Stimulated activated CD8-positive, alpha-beta memory T cell treated with anti-CD3 and anti-CD28 coated beads, Interleukin-4, amount 100 ng/mL, for 48 hours (primary cell): ENCODE measurements at regions not wholly inside any gene's neighbourhood (a gene's known extent, or its start where the extent isn't known, plus 50 kb on each side); places are given as distances from the start of the nearest gene placed in this dataset.
"Not testable (repeated sequence)": the region's sequence is repeated elsewhere in the genome, so short reads cannot be mapped to it uniquely, and the experiment has no call there.

Source experiments
- DNase-seq: peaks from one replicate; pipeline ENCODE4 v3.0.0-alpha.2; 2020

DNA sequence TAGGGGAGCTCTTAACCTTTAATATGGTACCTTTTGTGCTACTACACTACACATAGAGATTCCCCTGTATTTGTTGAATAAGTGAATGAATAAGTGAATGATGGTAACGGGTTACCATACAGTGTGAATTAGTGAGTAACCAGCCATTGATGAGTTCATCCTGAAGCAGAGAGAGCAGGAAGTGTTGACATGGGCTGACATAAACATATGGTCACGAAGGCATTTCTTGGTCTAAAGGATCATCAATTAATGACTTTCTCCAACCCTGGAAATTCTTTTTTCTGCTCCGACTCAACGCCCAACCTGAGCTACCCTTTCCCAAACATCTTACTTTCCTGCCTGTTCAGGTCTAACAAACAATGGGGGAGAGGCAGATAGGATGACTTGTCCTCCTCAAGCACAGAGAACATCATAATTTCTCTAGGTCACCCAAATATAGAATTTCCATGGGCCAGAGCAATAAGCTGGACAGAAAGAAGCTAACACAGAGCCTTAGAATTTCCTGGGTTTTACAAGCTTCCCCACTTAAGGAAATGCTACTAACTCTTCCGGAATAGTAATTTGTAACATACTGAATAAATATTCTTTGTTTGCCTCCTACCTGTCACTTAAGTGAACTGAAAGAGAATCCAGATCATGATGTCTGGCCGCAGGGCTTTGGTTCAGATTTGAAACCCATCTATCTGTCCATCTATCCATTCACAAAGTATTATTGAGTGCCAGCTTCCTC is 114.7 kb upstream of the NGF start:
- no peak for DNase-seq

DNA sequence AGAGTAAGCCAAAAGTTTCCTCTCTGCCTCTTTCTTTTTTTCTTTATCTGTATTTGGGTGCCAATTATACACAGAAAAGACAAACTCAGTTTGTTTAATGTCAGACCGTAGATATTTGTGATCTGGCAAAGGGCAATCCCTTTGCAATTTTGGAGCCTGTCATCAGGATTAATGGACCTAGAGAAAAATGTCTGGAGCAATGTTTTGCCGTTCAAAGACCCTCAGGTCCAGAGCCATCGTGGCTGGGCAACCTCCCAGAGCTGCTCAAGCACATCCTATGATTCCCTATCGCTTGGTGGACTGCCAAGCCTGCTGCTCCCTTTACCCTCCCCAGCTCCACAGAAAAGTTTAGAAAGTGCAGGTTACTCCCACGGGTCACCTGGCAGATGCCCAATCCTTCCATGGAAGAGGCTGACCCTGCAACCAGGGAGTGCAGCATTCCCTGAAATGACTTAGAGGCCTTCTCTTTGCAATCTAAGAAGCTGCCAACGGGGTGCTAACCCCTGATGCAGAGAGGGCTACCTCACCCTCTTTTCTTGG is 112.5 kb upstream of the NGF start:
- DNase-seq, result no peak

DNA sequence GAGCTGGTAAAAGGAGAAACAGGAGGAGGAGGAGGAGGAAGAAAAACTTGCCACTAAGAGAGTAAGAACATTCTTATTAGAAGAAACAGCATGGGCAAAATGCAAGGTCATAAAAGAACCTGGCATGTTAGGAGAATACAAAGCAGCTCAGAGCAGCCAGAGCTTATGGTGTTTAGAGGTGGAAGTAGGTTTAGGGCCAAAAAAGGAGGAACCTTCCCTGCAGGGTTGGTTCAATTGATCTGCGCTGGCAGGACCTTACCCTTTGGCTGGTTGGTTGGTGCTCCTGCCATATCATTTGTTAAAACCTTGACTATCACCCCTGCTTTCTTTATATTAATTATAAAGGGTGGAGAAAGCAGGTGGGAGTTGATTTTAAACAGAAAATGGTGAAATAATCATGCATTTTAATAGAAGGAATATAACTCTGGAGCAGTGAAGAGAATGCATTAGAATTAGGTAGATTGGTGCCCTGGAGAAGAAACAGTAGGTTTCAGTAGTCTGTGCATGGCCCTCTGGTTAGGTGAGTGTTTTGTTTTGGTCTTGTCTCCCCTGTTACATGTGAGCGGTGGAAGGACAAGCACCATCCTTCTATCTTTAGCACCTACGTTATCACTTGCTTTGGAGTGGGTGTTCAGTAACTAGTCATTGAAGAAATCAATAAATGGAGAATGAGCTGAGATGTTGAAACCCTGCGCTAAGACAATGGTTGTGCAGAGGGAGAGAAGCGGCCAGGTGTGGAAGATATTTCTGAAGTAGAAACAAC is 110.4 kb upstream of the NGF start:
- no peak for DNase-seq

DNA sequence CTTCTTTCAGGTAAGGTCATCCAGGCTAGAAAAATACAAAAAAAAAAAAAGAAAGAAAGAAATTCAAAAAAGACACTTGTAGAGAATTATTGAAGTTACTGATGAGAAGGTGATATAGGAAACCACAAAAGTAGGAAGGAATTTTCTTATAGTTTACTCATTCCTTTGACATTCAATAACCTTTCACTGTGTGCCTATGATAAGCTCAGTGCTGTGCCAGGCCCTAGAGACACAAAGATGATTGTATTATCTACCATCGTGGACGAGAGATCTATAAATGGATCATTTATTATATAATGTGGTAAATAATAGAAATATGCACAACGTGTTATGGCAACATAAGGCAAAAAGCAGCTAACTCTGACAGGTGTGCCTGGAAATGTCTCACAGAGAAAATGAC is 109.6 kb upstream of the NGF start:
- no peak for DNase-seq

DNA sequence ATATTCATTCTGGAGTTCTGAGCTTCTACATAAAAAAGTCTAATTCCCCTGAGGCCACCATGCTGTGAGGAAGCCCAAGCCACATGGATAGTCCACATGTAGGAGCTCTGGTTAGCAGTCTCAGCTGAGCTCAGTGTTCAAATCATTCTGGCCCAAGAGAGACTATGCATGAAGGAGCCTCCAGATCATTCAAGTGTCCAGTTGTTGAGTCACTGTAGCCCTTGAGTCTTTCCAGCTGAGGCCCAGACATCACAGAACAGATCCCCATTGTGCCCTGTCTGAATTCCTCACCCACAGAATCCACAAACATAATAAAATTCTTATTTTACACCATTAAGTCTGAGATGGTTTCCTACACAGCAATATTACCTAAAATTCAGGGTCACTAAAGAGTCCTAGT is 107.0 kb upstream of the NGF start:
- DNase-seq, result no peak

DNA sequence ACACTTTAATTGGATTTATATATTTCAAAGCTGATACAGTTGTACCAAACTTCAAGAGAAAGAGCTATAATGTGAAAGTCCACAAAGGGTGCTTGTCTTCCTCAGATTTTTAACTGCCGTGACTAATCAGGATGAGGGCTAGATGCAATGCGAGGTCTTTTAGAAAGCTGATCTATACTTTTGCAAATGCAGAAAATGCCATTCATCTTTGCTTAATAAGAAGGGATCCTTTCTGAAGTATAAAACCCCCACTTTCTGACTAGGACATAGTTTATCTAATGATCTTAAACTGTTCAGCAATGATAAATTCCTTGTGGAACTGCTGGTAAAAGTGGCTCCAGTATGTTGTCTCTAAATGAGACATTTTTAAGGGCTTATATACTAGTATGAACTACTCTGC is 102.7 kb upstream of the NGF start:
- DNase-seq, result no peak

DNA sequence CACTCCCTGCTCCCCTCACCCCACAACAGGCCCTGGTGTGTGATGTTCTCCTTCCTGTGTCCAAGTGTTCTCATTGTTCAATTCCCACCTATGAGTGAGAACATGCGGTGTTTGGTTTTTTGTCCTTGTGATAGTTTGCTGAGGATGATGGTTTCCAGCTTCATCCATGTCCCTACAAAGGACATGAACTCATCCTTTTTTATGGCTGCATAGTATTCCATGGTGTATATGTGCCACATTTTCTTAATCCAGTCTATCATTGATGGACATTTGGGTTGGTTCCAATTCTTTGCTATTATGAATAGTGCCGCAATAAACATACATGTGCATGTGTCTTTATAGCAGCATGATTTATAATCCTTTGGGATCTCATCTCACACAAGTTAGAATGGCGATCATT is 101.5 kb upstream of the NGF start:
- DNase-seq, result not testable (repeated sequence)

DNA sequence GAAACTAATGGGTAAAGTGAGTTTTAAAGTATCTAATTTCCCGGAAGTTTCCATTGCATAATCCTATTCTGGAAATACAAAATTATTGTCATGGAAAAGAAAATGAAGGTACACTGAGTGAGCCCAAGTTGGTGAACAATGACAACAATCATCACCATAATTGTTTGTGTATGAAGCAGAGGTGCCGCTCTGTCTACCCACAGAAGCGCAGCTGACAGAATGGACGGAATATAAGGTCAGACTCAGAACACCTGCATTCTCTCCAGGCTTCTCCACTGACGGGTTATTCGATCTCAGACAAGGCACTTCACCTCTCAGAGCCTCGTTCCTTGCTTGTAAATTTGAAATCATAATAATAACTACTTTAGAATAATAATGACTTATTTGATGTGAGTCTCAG is 99.1 kb upstream of the NGF start:
- no peak for DNase-seq

DNA sequence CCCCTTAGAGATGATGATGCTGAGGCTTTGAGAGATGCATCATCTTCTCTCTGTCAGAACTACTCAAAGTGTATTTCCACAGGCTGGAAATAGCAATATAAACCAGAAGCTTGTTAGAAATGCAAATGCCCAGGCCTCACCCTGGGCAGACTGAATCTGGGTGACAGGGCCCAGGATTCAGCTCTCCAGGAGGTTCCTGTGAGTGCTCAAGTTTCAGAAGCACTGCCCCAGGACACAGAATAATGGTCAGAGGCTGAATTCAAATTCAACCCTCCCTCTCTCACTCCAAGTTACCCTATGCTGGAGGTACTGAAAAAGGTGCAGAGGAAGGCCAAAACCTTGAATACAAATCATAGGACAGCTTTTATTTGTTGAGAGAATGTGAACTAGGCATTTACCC is 98.5 kb upstream of the NGF start:
- DNase-seq, result no peak

DNA sequence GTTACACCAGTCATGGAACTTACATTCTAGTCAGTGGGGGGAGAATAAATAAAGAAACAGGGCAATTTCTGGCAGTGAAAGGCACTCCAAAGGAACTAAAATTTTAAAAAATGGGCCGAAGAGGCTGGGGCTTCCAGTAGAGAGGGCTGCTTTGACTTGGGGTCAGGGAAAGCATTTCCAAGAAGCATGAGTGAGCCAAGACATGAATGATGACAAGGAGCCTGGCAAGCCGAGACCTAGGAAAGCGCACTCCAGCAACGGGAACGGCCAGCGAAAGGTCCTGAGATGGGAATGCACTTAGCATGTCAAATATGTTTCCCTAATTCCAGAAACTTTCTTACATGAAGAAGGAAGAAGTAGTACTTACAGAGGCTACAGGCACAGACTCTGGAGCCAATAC is 95.4 kb upstream of the NGF start:
- DNase-seq, result no peak

DNA sequence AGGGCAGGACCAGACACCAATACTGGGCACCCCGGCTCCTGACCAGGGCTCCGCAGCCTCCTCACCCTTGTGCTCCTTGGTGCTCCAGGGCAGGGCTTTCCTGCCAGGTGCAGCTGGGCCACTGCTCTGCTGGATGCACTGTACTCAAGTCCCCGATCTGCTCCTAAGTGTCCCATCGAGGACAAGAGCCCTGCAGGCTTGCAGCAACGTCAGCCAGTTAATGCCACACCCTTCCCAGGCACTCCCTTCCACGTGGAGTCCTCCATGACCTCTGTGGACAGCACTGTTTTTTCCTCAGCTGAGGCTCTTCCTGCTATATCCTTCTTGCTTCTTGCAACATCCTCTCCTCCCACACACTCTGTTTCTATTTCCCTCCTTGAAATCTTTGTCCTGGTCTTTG is 94.0 kb upstream of the NGF start:
- no peak for DNase-seq

DNA sequence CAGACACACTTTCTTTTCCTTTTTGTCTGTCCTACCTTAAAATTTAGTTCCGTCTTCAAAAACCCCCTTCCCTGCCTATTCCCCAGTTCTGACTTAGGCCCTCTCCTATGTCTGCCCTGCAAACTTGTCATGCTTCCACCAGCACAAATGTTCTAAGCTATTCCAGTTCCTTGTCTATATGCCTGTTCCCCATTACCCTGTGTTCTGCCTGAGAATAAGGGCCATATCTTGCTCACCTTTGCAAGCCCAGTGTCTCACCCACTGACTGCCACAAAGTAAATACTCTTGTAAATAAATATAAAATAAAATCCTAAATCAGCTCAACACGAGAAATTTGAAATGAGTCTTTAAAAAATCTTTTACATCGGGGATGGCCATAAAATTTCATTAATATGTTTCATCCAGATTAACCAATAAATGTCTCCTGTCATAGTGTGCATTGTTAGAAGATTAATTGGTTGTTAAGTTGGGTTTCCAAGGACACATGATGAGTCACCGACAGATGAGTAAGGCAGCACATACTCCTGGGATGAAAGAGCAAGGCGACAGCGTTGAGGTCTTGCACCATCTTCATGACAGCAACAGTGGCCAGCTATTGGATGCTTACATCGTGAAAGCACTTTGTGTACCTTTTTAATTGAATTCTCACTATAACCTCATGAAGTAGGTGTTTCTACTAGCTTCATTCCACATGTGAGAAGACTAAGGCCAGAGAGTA is 92.6 kb upstream of the NGF start:
- no peak for DNase-seq

DNA sequence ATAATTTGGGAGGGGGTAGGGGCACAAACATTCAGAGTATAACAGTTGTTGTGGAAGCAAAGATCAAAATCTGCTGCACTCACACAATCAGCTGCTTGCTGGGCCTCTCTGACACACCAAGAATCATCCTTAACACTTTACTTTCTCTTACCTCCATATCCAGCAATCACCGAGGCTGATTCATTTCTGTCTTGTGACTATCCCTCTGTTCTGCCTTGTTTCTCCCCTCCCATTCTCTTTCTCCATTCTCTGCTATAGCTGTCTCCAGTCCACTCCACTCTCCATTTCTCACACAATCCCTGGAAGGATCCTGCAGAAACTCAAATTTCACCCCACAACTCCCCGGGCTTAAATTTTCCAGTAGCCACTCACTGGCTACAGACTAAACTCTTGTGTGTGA is 91.8 kb upstream of the NGF start:
- no peak for DNase-seq

DNA sequence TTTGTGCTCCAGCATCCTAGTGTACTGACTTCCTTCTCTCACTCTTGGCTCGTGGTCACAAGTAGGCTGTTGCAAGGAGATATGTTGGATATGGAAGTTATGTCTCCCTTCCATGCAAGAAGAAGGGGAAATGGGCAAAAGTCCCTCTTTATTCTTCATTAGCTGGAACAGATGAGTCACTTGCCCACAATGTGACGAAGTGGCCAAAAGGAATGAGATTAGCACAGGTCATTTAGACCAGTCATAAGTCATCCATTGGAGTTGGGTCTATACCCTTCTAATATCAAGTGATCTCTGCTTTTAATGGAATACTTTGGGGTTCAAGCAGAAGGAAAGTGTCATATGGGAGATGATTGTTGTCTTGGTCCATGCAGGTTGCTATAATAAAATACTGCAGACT is 91.2 kb upstream of the NGF start:
- DNase-seq, result no peak

DNA sequence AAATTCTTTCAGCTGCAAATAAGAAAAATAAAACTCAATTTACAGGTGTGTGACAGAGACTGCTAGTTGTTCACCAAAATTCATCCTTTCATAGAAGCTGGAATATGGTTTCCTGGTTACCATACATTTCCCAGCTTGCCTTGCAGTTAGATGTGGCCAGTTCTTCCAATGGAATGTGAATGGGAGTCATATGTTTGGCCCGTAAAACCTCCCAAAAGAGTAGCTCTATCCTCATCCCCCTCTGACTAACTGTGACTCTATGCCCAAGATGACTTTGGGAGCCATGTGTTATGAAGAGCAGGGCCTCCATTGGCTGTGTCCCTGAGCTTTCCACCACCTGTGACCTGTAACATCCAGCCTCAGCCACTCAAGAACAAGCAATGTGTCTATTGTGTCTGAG is 90.6 kb upstream of the NGF start:
- no peak for DNase-seq

DNA sequence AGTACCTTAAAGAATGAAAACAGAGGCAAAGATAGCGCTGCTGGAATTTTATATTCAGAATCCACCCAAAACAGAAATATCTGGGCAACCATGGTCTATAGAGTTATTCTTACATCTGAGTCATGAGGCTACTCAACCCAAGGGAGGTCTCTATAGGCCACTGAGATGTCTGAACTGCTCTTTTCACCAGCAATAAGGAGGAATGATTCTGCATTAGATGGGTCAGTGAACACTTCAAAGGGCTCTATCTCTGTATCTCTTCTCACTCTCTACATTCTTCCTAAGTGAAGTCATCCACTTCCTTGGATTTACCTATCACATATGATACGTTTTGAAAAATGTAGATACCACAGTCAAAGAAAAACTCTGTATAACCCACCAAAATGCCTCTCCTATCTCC is 90.2 kb upstream of the NGF start:
- DNase-seq, result no peak

DNA sequence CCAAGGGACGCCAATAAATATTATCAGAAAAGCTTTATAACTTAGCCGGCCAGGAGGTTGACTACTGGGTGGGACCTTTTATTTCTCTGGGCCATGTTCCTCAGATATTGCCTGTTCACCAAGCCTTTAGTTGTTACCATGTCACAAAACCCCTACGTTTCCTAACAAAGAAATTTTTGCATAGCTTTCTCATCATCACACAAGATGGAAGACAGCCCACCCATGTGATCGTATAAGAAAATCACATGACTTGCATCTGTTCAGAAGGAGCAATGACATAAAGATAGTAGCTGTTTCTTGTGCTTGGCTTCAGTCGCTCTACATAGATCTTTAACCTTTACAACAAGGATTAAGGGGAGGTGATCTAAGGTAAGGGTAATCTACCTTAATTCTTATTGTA is 88.9 kb upstream of the NGF start:
- no peak for DNase-seq

DNA sequence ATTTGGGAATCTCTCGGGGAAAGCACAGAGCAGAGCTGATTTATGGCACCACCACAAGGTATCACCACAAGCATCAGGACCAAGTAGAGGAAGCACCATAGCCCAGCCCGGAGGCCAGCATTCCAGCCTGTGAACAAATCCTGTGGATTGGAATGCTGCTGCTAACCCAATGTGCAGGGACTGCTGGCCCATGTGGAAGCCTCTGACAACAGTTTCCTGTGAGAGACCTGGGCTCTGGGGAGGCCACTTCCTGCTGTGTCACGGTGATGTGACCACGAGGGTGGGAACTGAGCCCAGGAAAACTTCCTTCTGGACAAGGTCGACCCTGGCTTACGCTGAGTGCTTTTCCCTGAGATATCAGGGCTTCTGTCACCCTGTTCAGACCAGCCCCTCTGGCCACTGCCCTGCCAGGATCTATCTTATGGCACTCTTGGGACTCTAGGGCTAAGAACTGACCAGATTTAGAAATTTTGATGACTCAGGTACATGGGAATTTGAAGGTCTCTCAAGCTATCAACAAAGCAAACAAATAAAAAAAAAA is 88.3 kb upstream of the NGF start:
- no peak for DNase-seq

DNA sequence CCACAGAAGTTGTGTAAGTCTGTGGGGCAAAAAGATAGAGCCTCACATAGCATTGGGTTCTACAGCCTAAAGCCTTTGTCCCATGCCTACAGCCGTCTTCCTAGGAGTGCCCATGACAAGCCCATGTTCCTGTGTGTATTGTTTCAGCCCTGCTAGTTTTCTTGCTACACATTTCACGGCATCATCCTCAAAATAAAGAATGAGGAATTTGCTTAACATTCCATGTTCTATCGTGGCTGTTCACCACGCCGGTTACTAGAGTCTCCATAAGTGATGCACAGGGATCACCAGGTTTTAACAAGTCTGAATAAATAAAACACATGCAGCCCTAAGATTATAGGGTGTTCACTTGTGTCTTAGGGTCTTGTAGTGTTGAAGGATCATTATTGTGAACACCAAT is 87.4 kb upstream of the NGF start:
- DNase-seq, result no peak

DNA sequence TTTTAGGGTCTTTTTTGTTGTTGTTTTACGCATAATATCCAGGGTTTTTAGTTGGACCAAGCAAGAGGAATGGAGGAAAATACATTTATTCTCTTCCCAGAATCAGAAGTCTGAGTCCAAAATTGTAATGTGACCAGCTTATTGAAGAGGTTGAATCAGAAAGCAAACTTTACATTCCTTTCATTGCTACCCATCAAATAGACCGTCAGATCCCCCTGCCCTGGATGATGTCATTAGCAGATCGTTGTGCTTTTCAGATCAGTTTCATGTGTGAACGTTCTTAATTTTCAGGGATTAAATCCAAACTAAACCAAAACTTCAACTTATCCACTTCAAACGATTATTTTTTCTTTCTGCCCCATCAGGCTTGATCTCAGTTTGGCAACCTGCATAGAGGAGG is 85.7 kb upstream of the NGF start:
- DNase-seq, result no peak

DNA sequence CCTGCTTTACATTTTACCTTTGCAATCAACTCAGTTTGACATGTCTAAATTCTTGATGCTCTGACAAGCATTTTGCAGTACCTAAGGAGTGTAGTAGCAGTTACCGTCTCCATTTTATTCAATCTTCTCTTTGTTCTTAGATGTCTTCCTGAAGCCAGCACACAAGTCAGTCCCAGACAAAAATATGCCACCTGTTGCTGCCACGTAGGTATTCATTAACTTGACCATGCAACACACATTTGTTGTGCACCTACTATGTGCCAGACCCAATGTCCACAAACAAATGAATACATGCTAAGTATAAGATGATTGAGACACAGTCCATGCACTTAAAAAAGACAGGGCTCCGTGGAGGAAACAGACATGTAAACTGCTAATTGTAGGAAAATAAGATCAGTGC is 81.5 kb upstream of the NGF start:
- no peak for DNase-seq

DNA sequence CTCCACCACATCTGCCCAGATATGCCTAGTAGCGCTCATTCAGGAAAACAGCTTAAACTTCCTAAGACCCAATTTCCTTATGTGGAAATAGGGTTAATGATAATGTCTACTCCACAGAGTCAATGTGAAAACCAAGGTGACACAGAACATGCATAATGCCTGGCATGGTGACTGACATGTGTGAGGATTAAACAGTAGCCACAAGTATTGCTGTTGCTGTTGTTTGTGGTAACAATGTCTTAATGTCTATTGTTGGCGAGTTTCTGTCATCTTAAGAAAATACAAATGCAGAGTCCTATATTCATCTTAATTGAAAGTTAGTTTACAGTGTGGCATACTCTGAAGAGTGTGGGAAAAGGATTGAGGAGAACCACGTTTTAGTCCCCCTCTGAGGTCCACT is 75.6 kb upstream of the NGF start:
- DNase-seq, result no peak

DNA sequence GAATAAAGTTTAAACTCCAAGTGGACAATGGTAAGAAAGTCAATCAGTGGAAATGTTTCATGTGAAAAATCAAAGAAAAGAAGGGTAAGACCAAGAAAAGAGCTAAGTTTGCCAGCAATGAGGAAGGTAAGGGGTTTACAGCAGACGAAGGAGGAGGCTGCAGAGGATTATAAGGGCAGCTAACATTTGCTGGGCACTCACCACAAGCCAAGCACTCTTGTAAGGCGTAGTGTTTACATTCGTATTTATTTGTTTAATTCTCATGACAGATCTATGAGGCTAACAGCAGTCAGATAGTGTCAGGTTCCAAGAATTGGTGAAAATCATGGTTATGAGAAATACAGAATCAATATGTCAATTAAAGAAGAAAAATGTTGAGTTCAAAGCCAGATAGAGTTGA is 75.2 kb upstream of the NGF start:
- no peak for DNase-seq

DNA sequence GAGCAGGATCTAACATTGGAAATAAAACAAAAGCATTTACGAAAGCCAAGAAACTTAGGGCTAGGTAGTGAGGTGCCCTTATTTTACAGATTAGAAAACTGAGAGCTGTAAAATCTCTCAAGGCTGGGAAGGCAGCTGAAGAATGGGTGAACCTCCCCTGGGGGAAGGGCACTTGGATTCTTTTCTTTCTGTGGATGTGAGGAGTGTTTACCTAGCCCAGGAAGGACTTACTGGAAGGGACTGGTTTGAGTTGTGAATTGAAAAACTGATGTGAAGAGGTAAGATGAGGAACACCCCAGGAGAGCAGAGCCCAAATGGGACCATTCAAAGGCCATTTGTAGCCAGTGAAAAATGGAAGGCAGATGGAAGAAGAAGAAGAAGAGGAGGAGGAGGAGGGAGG is 74.7 kb upstream of the NGF start:
- no peak for DNase-seq
